ENCODE measurements at regions not wholly inside any gene's neighbourhood (a gene's known extent, or its start where the extent isn't known, plus 50 kb on each side); places are given as distances from the start of the nearest gene placed in this dataset.

DNA sequence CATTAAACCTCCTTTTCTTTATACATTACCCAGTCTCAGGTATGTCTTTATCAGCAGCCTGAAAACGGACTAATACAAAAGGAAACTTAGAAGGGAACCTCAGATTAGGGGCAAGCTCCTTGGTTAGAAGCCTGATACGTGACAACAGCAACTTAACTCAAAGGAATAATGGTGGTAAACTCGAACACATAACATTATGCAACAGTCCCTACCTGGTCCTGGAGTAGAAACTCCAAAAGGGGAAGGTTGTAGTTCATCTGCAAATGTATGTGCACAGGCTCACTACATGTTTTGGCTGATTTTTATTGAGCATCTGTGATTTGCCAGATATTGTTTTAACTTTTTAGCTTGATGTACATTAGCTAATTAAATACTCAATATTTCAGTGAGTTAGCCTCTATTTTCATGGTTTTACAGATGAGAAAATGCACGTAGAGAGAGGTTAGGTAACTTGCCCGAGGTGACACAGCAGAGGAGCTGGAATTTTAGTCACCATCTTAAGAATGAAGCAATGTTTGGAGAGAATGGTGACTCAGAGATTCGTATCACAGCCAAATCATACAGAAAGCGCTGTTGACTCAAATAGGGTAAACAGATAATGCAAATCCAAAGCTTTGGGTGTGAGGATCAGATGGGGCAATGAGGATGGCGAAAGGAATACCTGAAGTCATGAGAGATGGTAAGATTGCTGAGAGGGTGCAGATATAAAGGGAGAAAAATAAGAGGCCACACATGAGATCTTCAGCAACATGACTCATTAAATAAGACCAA is 194.9 kb upstream of the RBFOX1 start:
- intact Hi-C loops (cut with DNase I; ENCODE audit: low total_unique reads) = no loop called here
- no peaks in the 10 kb centered on the region for H3K36me3 ChIP-seq
- no peaks in the 10 kb centered on the region for H3K4me1 ChIP-seq
- H3K4me3 ChIP-seq = no peak overlapping the region
- no peak for DNase-seq
- H3K9me3 ChIP-seq = no peaks in the 10 kb centered on the region
- H3K27ac ChIP-seq = no peak overlapping the region
- TF ChIP-seq, protein P1, sequence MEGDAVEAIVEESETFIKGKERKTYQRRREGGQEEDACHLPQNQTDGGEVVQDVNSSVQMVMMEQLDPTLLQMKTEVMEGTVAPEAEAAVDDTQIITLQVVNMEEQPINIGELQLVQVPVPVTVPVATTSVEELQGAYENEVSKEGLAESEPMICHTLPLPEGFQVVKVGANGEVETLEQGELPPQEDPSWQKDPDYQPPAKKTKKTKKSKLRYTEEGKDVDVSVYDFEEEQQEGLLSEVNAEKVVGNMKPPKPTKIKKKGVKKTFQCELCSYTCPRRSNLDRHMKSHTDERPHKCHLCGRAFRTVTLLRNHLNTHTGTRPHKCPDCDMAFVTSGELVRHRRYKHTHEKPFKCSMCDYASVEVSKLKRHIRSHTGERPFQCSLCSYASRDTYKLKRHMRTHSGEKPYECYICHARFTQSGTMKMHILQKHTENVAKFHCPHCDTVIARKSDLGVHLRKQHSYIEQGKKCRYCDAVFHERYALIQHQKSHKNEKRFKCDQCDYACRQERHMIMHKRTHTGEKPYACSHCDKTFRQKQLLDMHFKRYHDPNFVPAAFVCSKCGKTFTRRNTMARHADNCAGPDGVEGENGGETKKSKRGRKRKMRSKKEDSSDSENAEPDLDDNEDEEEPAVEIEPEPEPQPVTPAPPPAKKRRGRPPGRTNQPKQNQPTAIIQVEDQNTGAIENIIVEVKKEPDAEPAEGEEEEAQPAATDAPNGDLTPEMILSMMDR (IDR thresholded peaks at IDR 0.05) = no peak
- no peak for TF ChIP-seq POLR2A (IDR thresholded peaks at IDR 0.05)
- no peaks in the 10 kb centered on the region for H3K27me3 ChIP-seq

DNA sequence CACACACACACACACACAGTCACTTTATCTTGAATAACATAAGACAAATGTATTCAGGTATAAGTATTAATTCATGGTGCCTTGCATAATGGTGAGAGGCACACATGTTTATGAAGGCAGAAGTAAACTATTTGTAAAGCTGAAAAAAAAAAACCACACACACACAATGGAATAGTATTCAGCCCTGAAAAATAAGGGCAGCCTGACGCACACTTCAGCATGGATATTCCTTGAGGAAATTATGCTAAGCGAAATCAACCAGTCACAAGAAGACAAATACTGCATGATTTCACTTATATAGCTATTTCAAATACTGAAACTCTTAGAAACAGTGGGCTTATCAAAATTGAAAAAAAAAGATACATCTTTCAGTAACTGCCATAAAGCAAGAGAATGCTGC is 200.2 kb upstream of the RBFOX1 start:
- intact Hi-C loops (cut with DNase I; ENCODE audit: low total_unique reads) = no loop called here
- no peak for DNase-seq
- Histone ChIP-seq H3K27me3 (no peaks in the 10 kb centered on the region), H3K4me1 (no peaks in the 10 kb centered on the region), H3K4me3 (no peak overlapping the region), H3K36me3 (no peaks in the 10 kb centered on the region), H3K9me3 (no peaks in the 10 kb centered on the region), H3K27ac (no peak overlapping the region)
- TF ChIP-seq, protein P1 (IDR thresholded peaks at IDR 0.05) = no peak
- TF ChIP-seq POLR2A (IDR thresholded peaks at IDR 0.05) = no peak

DNA sequence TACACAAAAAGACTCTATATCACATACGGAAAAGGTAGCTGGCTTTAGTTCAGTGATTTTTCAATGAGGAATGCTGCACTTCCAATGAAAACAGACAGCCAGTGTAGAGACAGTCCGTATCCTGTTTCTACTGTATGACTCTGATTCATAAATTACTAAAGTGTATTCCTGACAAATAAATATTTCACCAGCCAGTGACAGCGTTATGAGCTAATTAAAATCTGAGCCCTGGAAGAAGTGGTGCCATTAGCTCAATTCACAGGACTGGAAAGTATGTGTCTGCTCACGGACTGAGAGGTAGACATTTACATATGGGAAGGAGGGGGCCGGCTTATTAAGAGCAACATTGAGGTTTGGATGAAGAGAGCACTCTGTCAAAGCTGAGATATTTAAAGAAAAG is 207.9 kb upstream of the RBFOX1 start:
- Histone ChIP-seq H3K4me3 (no peak overlapping the region), H3K27ac (no peak overlapping the region), H3K9me3 (no peaks in the 10 kb centered on the region), H3K4me1 (no peaks in the 10 kb centered on the region), H3K27me3 (no peaks in the 10 kb centered on the region), H3K36me3 (no peaks in the 10 kb centered on the region)
- intact Hi-C loops (cut with DNase I; ENCODE audit: low total_unique reads) = no loop called here
- no peak for DNase-seq
- TF ChIP-seq POLR2A (IDR thresholded peaks at IDR 0.05) = no peak
- TF ChIP-seq, protein P1 (IDR thresholded peaks at IDR 0.05) = no peak

DNA sequence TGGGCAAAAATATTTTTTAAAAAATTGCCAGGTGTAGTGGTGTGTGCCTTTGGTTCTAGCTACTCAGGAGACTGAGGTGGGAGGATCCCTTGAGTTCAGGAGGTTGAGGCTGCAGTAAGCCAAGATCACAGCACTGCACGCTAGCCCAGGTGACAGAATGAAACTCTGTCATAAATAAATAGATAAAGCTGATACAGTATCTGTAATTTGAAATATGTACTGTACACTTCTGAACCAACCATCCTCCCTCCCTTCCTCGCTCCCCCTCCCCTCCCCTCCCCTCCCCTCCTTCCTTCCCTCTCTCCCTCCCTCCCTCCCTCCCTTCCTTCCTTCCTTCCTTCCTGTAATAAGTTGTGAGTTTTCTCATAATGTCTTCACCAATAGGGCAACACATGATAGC is 208.4 kb upstream of the RBFOX1 start:
- H3K4me3 ChIP-seq = no peak overlapping the region
- no peak for DNase-seq
- intact Hi-C loops (cut with DNase I; ENCODE audit: low total_unique reads) = no loop called here
- TF ChIP-seq, protein P1 (IDR thresholded peaks at IDR 0.05) = no peak
- no peak for TF ChIP-seq POLR2A (IDR thresholded peaks at IDR 0.05)
- no peaks in the 10 kb centered on the region for H3K36me3 ChIP-seq
- no peak overlapping the region for H3K27ac ChIP-seq
- no peaks in the 10 kb centered on the region for H3K4me1 ChIP-seq
- no peaks in the 10 kb centered on the region for H3K9me3 ChIP-seq
- H3K27me3 ChIP-seq = no peaks in the 10 kb centered on the region

DNA sequence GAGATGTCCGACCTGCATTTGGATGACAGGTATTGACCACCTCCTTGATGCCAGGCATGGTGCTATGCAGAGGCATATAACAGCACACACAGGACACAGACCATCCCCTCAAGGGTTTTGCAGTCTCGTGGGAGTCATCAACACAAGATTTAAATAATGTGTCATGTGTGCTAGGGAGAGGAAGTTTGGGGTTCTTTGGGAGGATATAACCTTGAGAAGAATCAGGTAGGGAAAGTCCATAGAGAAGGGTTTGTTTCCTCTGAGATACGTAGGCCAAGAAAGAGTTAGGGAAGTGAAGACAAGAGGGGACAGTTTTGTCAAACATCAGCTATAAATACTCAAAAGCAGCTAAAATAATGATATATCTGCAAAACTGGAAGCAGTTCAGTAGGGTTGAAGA is 215.9 kb upstream of the RBFOX1 start:
- no peaks in the 10 kb centered on the region for H3K4me1 ChIP-seq
- H3K27ac ChIP-seq = no peak overlapping the region
- no peak for TF ChIP-seq POLR2A (IDR thresholded peaks at IDR 0.05)
- TF ChIP-seq, protein P1 (IDR thresholded peaks at IDR 0.05) = no peak
- no peaks in the 10 kb centered on the region for H3K36me3 ChIP-seq
- no peaks in the 10 kb centered on the region for H3K9me3 ChIP-seq
- no peak overlapping the region for H3K4me3 ChIP-seq
- intact Hi-C loops (cut with DNase I; ENCODE audit: low total_unique reads) = no loop called here
- DNase-seq = no peak
- H3K27me3 ChIP-seq = no peaks in the 10 kb centered on the region

Measured in uterus (tissue), 3 donors.